Cortex of kidney (tissue), 1 donor: ENCODE measurements at regions not wholly inside any gene's neighbourhood (a gene's known extent, or its start where the extent isn't known, plus 50 kb on each side); places are given as distances from the start of the nearest gene placed in this dataset.
"Not testable (repeated sequence)": the region's sequence is repeated elsewhere in the genome, so short reads cannot be mapped to it uniquely, and the experiment has no call there.

Experiments
- DNase-seq: peaks from one replicate; lab custom pipeline; 2025; lab: John Stamatoyannopoulos, UW

DNA sequence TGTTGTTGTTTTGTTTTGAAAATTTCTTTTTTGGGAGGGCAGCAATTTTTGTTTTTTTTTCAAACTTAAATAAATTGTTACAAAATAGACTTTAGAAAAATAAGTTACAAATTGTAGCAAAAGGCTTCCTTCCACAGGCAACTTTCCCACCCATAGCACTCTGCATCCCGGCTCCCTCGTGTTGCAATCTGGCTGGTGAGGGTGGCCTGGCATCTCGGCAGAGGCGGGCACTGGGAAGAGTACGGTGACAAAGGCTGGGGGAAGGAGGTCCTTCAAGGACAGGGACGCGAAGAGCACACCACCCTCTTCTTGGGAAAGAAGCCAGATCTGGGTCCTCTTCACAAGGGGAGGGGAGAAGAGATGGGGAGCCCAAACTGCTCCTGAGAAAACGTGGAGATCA lies 379.7 kb downstream of the OLFM4 start:
- no peak for DNase-seq

DNA sequence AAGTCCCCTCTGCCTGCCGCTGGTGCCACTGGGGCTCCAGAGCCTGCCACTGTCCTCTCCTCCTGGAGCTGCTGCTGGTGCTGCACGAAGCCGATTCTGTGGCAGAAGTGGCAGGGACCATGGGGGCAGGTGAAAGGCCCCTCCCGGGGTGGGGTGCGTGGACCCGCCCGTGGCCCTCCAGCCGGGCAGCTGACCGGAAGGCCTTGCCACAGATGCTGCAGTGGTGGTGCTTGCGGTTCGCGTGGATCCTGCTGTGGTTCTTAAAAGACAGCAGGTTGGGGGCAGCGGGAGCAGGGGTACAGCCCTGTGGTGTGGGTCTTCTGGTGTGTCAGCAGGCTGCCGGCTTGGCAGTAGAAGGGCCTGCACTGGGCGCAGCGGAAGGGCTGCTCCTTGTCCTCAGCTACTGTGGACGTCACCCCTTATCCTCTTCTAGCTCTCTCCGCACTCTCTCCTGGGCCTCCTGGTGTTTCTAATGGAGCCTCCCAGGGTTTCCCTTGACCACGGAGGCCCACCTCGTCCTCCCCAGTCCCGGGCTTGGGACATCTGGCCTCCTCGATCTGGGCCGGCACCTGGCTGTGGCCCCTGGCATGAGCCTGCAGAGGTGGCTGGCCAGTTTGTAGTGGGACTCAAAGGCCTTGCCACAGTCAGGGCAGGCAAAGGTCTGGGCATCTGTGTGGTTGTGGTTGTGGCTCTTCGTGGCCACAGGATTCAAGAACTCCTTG lies 380.4 kb downstream of the OLFM4 start:
- no peak for DNase-seq

DNA sequence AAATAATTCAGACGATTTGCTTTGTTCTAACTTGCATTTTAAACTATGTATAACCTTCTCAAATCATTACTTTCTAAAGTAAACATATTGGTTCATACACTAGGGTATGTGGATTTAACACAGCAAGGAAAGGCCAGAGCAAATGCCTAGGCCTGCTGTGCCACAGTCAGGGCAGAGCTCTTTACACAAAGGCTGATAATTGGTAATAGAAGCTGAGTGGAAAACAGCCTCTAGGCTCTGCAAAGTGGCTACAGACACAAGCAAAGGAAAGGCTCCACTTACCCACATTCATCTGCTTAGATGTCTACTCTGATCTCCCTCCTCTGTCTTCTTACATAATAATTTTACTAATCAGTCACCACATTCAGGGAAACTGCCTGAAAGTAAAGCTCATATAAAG lies 382.9 kb downstream of the OLFM4 start:
- no peak for DNase-seq

DNA sequence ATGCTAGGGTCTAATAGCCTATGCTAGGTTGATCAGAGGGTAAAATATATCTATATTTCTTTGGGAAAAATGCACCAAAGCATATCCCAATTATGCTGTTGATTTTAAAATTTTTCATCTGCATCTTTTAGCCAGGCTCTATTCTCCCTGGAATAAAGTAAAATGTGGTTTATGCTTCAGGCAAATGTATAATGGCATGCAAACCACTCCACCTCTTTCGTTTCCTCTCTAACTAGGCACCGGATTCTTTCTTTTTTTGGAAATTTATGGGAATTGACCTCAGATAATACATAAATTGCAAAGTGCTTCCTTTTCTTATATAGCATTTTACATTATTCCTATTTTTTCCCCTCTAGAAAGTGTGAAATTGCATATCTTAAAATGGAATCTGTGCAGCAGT lies 386.5 kb downstream of the OLFM4 start:
- DNase-seq, result no peak

DNA sequence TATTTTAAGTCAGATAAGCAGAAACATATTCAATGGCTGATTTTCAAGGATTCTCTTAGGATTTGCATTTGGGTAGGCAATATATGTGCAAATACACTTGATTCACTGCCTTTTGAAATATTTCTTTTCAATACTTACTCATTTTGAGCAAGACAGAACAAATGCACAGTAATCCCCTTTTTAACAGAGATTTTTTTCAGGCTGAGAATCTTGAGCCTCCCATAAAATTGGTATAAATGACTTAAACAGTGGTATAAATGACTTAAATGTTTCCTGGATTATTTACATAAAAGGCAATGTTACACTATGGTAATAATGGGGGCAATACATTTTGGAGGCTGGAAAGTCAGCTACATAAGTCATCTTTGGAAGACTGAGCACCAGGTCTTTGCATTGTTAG lies 389.0 kb downstream of the OLFM4 start:
- no peak for DNase-seq

DNA sequence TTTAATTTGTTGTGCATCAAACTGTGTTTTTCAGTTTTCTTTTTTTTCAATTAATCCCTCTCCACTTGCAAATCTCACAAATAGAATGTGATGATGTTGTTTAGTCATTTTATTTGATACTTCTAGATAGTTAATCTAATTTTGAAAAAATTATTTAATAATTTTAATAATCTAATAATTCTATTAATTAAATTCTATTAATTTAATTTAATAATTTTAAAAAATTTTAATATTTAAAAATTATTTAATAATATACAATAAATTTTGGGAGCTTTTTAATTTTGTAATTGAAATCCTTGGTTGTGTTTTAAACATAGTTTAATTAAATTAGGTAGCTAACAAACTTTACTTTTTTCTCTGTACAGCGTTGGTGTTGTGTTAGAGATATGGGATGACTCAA lies 393.8 kb downstream of the OLFM4 start:
- DNase-seq, result no peak

DNA sequence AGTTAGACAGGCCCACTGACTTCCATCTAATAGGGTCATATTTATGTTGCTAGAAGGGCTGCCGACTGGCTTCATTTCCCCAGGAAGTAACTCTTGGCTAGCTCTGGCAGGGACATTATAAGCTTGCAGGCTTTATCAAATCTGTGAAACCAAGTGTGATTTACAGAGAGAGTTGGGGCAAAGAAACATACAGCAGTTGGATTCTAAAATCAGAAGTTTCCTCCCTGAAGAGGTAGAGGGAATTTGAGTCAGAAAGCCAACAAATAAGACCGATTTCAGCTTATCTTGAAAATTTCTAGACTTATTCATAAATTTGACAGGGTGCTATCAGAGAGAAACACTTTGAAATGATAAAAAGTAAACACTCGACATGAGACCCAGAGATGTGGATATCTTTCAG lies 407.8 kb downstream of the OLFM4 start:
- DNase-seq, result no peak

DNA sequence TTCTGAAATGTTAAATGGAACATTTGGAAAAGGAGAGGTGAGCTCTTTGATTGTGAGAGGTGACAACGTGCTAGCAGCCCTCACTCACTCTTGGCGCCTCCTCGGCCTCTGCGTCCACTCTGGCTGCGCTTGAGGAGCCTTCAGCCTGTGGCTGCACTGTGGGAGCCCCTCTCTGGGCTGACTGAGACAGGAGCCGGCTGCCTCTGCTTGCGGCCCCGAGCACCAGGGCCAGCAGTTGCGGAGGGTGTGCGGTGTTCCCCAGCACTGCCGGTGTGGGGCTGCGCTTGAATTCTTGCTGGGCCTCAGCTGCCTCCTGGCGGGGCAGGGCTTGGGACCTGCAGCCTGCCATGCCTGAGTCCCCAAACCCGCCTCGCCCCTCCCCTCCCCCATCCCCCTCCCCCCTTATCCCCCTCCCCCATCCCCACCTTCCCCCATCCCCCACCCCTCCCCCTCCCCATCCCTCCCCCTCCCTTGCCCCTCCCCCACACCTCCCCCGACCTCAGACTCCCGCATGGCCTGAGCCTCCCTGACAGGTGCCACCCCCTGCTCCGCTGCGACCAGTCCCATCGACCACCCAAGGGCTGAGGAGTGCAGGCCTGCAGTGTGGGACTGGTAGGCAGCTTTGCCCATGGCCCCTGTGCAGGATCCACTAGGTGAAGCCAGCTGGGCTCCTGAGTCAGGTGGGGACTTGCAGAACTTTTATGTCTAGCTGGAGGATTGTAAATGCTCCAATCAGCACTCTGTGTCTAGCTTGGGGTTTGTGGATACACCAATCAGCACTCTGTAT lies 411.0 kb downstream of the OLFM4 start:
- no peak for DNase-seq

DNA sequence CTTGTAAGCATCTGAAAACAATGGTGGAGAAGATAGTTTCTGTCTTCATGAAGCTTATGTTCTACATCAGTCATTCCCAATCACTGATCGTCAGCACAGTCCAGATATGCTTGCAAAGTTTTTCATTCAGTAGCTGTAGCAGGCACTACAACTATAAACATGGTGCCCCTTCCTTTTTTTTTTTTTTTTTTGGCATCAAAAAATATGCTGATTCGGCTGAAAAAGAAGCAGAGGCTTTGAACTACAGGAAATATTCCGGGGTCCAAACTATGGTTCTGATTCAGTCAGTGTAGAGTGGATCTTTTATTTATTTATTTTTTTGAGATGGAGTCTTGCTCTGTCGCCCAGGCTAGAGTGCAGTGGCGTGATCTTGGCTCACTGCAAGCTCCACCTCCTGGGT lies 414.4 kb downstream of the OLFM4 start:
- DNase-seq, result no peak

DNA sequence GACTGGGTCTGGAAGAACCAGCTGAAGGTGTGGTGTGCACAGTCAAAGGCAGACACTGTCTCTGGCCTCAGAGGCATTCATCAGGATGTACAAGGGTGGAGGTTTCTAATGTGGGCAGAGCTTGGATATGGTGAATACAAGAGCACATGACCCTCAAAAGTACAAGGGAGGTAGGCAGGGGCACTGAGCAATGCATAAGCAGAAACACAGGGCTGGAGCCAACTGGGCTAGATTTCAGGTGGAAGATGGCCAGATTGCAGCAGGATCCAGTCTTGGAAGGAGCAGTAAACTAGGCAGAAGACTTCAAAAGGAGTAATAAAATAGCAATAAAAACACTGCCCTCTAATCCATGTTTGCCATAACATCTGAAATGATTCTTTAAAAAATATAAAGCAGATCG lies 417.1 kb downstream of the OLFM4 start:
- no peak for DNase-seq

DNA sequence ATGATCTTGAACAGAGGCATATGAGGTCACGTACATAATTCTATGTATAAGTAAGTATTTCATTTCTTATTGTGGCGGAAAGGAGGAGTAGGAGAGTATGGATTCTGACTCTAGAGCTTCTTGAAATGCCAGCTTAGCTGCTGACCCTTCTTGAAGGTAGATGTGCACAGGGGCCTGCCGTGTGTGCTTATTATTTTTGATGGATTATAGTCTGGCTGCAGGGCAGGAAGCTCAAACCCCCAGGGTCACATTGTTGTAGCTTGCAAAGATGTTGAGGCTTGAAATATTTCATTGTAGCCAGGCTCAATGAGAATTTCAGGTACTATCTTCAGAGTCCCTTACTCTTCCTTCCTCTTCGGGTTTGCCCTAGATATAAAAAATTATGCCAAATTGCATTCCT lies 418.8 kb downstream of the OLFM4 start:
- no peak for DNase-seq

DNA sequence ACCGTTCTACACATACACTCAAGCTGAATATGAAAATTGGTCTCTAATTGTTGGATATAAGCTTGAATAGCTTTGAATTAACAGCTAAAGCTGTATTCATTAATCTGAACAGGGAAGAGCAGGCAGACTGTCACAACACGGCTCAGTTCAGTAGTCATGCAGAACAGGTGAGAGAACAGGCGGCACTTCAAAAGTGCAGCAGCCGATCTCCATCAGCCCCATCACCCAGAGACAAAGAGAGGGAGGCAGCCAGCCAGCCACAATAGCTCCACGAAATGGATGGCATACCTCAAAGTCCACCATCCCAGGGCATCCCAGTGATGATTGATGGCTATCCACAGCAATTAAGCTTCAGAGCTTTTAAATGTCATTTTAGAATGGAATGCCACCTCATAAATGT lies 419.2 kb downstream of the OLFM4 start:
- no peak for DNase-seq

DNA sequence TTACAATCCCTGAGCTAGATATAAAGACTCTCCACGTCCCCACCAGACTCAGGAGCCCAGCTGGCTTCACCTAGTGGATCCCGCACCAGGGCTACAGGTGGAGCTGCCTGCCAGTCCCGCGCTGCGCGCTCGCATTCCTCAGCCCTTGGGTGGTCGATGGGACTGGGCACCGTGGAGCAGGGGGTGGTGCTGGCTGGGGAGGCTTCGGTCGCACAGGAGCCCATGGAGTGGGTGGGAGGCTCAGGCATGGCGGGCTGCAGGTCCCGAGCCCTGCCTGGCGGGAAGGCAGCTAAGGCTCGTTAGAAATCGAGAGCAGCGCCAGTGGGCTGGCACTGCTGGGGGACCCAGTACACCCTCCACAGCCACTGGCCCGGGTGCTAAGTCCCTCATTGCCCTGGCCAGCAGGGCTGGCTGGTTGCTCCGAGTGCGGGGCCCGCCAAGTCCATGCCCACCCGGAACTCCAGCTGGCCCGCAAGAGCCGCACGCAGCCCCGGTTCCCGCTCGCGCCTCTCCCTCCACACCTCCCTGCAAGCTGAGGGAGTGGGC lies 423.7 kb downstream of the OLFM4 start:
- not testable (repeated sequence) for DNase-seq

DNA sequence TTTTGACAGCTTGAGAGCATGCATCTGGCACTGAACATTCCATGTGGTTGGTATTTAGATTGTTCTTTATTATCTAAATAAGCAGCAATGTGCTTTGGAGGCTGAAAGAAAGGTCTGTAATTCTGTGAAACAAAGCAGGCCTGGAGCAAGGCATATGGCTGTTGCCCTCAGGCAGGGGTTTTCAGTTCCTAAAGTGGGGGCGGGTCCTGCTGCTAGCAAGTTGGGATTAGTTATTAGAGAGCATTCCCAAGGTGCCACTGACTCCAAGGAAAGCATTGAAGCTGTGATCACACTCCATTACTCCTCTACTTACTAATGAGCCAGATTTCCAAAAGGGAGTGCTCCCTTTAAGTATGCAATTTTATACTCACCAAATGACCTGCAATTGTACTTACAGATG lies 432.2 kb downstream of the OLFM4 start:
- no peak for DNase-seq

DNA sequence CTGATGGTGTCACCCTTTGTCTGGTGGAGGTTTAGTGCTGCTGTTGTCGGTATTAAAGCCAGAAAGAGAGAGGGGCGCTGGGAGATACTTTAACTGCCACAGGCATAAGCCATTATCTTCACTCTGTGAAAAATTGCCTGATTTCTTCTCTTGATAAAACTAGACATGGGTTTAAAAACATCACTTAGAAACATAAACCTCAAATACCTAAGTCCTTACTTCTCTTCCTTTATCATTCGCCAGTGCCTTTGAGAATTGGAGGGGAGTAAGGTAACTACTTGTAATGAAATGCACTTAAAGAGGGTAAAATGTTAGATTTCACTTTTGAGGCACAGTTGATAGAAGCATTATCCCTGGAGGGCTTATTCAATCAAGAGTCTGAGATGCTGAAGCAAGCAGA lies 434.5 kb downstream of the OLFM4 start:
- no peak for DNase-seq

DNA sequence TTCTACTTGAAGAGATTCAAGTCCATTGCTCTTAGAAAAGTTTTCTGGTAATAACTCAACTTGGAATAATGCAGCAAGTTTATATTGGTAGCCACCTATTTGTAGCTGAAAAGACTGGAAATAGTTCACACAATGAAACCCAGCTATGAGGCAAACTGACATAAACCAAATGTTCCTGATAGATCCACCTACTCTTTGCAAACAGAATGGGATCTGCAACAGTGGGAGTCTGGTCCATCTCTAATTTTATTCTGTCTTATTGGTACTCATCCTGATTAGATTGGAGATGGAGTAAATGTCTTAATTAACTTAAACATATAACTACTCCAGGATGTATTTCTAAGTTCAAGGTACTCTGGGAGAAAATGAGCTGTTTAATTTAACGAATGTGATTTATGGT lies 438.0 kb downstream of the OLFM4 start:
- DNase-seq, result no peak

DNA sequence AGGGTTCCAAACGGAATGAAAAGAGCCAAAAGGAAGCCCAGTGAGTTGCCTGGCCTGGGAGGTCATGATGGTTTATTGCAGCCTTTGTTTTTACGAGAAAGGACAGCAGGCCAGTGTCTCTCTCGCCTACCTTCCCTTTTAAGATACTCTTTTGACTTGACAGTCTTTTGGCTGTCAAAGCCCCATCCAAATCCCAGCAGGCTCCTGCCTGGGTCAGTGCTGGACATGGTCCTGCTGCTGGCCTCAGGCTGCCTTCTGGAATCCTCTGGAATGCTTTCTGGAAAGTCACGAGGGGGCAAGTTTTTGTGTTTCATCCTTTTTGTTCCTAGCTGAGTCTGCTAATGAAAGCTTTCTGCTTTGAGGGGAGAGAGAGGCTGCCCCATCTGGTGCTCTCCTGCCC lies 444.8 kb downstream of the OLFM4 start:
- DNase-seq, result no peak

DNA sequence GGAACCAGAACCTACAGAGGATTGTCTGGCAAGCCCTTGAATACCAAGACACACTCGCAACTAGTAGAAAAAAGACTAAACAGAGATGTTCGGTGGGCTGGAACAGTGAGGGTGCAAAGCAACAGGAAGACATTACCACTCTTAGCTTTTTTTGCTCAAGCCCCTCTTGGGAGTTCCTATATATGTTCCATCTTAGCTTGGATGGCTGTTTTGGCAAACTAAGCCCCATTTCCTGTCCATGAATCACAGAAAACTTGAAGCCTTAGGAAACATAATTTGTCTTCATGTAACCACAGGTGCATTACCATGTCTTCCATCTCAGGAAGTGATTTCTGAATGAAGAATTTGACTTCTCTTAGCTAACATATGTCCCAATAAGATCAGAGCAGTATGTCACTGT lies 446.3 kb downstream of the OLFM4 start:
- DNase-seq, result no peak

DNA sequence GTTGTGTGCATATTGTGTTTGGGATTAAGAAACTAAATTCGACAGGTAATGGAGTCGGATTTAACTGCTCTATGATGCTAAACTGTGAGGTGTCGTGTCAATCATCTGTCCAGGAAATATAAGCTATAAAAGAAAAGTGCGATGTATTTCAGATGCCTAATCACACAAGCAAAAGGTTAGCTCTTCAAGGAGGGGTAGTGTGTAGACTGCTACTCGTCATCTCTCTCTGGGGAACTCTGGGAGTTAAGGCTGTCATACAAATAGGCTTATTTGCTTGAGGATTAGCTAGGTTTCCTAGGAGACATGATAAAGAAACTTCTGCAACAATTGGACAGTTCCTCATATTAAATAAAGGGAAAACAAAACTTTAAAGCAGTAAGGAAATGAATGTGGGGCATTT lies 462.1 kb downstream of the OLFM4 start:
- DNase-seq, result no peak

DNA sequence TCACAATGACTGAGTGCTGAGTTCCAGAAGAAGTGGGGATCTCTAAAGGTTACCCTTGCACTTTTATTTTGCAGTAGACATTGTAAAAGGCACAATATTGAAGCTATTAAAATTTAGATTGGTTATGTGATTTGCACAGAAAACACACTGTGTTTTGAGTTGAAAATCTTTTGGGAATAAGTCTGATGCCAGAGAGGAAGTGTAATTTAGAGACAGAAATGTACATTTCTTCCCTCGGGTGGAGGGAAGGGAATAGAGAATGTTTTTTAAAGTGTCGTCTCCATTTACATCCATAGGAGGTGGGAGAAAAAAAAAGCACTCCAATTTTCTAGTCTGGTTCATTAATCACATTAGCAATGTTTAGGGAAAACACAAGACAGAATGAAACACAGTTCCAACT lies 465.8 kb downstream of the OLFM4 start:
- DNase-seq, result no peak

DNA sequence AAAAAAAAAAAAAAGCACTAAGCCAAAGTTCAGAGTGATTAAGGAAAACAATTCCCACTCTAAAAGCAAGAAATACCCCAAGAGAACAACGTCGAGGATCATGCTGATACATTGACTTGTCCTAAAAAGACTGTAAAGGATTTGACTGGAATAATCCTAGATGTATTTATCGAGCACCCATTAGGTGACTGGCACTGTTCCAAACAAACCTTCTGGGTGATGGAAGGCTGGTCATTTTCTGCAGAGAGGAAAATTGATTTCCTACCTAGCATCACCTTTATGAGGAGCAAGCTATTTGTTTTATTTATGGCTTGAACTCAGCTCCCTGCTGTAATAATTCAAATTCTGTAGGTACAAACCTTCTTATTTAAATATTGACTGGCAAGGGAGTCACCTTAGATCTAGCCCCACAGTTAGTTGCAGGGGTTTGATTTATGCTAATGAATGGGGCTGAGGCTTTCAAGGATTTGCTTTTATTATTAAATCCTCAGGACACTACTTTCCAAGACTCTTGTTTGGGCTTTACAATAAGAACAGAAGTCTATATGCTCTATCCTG lies 471.0 kb downstream of the OLFM4 start:
- DNase-seq, result no peak

DNA sequence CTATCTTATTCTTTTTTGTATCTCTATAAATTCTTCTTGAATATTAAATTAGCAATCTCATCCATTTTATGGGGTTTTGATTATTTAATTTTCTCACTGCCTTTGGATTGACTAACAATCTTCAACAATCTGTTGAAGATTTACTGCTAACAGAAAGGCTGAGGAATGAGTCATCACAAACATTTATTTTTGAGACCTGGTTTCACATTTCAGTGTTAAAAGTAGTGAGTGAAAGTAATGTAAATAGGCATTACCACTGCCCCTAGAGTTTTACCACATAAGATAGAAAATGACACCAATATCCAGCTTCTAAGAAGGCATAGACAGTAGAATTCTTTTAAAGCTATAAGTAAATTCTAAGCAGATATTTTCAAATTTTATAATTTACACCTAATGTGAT lies 472.8 kb downstream of the OLFM4 start:
- DNase-seq, result no peak

DNA sequence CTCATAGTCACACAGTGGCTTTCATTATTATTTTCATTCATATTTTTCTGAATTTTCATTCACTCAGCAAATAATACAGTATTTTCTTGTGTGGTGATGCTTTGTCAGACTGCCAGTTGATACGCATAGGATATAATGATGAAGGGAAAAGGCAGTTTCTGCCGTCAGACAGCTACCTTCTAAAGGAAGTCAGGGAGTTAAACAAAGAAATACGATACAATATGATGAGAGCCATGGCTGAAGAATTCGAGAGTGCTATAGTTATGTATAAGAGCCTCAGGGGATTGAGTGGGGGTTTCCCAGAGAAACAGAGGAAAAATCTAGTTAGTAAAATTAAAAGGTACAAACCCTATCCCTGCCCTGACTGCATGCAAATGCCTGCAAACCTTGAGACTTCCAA lies 479.1 kb downstream of the OLFM4 start:
- DNase-seq, result no peak
